Midbrain (tissue), 1 donor: ENCODE measurements at regions not wholly inside any gene's neighbourhood (a gene's known extent, or its start where the extent isn't known, plus 50 kb on each side); places are given as distances from the start of the nearest gene placed in this dataset.
A peak's percentile ranks its signal among the peaks of the same experiment; 100 is the strongest.

Source experiments
- DNase-seq: peaks from one replicate; lab custom pipeline; 2025; lab: John Stamatoyannopoulos, UW

DNA sequence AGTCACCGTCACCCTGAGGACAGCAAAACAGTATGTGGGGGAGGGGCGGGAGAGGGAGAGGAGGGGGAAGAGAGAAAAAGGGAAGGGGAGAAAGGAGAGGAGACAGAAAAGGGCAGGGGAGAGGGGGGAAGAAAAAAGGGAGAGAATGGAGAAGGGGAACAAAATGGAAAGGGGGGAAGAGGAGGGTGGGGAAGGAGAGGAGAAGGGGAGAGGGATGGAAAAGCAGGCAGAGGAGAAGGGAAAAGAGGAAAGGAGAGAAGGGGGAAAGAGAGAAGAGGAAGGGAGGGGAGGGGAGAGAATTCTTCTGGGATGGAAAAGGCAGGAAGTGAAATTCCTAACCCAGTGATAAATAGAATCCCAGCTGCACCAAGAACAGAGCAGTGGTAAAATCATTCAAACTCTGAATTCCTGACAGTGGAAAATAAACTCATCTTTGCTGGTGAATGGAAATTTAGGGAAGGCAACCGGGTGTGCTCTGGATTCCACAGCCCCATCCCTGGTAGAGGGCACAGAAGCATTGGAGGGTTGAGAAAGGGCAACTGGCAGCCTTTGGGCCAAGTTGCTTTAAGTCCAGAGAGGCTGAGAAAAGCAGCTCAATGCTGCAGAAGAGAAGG is 244.2 kb downstream of the BCOR start:
- DNase-seq = no peak

DNA sequence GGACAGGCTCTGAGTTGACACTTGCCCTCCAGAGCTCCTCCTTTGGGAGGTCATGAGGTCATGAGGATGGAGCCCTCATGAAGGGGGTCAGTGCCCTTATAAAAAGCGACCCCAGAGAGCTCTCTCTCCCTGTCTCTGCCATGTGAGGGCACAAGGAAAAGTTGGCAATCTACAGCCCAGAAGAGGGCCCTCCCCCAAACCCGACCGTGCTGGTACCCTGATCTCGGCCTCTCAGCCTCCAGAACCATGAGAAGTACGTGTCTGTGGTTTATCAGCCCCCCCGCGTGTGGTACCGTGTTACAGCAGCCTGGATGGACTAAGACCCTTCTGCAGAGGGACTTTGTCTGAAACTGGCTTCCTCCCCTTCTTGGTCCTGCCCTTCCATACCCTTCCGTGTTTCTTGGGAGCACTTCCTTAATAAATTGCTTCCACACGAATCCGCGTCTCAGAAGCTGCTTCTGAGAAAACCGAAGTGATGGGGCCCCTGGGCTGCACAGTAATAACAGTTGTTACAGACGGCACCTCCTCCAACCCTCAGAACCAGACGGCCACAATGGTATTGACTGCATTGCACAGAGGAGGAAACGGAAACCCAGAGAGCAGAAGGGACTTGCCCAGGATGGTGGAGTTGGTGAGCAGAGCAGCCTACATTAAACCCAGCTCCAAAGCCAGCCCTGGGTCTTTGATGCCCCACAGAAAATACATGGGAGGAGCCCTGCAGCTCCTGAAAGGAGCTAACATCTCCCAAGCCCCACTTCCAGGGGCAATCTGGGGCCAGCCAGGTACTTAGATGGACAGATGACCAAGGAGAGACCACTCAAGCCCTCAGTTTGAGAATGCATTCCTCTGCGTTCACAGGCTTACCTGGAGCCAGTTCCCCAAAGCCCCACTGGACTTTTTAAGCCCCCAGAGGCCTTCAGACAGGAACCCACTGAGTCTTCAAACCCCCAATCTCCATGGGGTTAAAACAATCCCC is 242.7 kb downstream of the BCOR start:
- no peak for DNase-seq

DNA sequence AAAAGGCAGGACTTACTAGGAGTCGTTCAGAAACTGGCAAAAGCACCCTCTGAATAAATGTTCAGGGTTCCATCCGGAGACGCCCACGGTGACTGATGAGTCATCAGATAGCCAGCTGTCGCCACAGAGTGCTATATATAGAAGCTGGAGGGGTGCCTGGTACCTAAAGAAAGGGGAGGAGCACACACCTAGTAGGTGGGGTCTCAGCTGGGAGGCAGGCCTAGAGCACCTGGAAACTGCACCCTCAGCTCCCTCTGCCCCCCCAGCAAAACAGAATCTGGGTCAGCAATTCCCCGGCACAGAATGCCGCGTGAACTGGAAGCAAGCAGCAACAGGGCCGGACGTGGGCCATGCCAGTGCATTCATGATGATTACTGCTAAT is 242.0 kb downstream of the BCOR start:
- DNase-seq = no peak

DNA sequence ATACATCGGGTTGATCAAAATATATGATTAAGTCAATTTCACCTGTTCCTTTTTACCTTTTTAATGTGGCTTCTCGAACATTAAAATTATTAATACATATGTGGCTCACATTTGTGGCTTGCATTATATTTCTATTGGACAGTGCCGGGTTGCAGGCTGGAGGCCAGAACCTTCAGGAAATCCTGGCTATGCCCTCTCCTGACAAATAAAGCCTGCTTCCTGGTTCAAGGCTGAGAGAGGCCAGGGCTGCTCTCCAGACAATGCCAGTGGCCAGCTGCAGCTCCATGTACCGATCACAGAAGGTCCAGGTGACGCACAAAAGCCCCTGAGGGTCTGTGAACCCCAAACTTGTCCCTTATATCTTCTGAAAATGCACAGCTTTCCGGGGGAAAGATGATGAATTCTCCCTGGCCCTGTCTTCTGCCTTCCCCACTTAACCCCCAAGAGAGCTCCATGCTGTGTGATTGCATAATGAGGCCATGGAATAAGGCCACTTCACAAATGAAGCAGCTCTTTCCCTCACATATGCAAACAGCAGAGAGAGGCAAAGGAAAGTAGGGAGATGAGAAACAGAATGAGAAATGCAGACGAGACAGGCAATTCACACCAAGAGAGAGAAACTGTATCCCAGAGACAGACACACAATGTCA is 241.2 kb downstream of the BCOR start:
- DNase-seq = no peak

DNA sequence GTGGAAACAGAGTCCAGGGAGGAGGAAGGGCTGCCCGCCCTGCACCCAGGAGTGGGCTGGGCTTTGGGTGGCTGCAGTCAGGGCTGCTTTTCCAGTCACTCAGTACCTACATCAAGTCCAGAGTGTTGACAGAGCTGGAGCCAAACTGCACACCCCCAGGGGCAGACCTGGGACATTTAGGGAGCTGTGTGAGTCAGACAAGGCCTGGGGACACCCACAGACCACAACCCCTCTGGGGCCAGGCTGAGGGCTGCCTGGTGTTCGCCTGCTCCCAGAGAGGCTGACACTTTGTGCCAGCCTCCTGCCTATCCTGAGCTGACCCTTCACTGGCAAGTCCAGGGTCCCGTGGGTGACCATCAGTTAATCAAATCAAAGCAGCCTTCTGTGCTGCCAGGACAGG is 240.0 kb downstream of the BCOR start:
- DNase-seq = no peak

DNA sequence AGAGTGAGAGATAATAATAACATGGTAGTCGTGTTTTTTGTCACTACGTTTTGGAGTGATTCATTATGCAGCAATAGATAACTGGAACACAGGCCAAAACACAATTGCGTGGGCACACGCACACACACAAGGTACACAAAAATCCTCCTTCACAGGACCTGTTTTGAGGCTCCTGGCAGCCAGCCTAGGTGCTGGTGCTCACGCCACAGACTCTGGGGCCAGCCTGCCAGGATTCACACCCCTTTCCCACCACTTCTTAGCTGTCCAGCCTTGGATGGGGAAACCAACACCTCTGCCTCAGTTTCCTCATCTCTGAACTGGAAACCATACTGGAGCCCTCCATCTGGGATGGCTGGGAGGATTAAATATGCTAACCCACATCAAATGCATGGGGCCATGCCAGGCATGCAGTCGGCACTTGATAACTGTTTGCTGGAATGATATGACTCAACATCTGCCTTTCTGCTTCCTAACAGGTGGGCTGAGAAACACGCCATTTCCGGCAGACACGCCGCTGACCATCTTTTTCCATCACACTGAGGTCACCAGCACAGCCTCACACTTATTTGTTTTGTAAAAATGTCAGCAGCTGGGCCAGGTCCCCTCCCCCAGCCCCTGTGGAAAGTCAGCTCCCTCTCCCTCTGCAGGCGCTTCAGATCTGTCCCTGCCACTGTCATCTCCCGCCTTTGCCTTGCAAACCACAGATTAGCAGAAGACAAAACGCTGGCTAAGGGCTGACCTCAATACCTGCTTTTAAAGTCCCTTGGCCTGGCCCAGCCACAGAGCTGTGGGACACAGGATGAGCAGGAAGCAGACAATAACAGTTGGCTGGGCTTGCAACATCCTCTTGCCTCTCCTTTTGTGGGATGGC is 237.5 kb downstream of the BCOR start:
- DNase-seq = no peak

DNA sequence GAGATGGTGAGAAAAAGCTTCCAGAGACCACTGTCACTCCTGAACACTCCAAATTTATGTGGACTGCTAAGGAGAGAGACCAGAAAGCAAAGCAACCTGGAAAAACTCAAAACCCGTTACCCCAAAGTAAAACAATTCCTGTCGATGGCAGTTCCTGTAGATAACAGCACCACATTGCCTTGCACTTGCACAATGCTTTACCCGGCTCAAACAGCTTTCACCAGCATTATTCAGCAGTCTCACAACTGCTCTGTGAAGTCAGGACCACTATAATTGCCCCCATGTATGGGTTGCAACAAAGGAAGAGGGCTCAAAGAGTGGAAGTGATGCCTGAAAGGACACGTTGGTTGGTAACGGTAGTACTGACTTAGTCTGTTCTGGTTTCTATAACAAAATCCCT is 234.8 kb downstream of the BCOR start:
- no peak for DNase-seq

DNA sequence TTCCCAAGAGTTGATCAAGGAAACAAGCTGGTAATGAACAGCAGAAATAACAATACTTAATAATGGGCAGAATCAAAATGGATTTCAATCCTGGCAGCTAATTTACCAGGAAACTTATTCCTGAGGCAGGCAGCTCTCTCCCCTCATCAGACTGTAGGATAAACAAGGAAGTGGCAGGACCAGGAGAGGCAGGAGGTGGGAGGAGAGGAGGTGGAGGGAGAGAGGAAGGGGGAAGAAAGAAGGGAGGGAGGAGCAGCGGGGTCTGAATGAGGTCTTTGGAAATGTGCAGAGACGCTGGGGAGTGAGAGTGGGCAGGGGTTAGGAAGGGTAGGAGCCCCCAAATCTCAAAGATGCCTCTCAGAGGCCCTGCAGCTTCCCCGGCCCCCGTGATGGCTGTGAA is 231.5 kb downstream of the BCOR start:
- no peak for DNase-seq

DNA sequence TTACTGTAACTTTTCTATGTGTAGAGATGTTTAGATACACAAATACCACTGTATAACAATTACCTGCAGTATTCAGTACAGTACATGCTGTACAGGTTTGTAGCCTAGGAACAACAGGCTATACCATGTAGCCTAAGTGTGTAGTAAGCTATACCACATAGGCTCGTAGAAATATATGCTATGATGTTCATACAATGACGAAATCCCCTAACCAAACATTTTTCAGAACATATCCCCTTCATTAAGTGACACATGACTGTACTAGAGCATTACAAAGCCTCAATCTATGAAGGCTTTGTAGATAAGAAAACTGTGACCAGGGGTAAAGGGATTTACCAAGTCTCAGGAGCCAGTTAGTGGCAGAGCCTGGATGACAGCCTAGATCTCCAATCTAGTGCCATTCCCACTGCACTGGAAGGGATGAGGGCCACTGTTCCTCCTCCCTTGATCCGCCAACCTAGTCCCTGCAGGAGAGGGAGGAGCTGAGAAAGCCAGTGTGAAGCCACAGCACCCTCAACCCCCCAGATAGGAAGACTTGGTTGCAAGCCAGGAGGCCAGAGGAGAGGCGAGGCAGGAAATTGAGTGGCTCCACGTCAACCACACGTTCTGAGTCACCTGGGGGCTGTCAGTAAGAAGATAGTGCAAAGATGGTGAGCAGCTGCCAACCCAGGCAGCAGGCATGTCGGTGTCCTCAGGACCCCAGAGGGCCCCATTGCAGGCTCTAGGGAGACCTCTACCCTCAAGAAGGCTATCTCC is 227.7 kb downstream of the BCOR start:
- DNase-seq = no peak

DNA sequence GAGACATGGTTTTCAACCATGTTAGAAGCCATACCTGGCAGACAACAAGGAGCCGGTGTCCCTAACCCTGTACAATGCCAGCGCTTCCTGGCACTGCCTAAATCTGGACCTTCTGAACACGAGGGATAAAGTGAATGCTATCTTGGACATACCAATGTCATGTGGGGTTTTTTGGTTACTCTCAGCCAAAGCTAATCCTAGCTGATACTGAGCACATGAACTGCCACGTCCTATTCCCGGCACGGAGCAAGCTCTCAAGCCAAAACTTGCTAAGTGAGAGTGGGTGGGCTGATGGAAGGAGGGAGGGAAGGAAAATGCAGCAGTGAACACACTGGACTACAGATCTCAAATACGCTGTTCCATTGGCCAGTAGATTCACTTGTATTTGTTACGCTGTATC is 226.1 kb downstream of the BCOR start:
- DNase-seq = no peak

DNA sequence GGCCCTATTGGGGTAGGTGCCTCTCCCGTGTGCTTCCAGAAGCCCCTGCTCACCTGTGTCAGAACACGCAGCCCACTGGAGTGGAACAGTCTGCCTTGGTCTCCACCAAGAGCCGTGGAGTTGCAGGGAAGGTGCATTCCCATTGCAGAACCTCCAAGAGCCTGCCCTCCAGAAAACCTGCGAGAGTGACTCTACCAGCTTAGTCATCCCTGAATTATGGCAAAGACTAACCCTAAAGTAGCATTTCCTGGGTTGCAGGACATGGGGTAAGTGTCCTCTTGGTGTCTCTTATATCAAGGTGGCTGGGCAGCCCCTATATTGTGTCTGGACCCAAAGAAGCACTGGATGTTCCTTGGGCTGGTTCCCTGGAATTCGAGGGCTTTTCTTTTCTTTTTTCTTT is 224.6 kb downstream of the BCOR start:
- DNase-seq = no peak

DNA sequence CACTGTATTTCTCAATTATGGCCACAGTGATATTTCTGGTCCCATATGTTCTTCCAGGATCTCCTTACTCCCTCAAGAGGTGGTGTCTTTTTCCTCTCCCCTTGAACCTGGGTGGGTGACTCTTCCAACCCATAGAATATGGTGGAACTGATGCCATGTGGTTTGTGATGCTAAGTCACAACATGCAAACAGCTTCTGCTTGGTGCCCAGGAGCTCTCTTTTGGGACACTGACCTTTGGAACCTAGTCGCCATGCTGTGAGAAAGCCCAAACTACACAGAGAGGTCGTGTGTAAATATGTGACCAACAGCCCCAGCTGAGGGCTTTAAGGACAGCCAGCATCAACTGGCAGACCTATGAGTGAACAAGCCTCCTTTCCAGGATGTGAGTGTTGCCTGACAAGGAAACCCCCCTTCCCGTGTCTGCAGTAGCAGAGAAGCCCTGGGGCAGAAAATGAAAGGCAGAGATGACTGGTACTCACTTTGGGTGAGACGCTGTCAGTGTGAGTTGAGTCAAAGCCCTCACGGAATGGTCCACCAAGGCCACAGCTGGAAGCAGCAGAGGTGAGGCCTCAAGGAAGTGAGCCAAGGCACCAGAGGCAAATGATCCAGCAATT is 223.4 kb downstream of the BCOR start:
- DNase-seq = no peak

DNA sequence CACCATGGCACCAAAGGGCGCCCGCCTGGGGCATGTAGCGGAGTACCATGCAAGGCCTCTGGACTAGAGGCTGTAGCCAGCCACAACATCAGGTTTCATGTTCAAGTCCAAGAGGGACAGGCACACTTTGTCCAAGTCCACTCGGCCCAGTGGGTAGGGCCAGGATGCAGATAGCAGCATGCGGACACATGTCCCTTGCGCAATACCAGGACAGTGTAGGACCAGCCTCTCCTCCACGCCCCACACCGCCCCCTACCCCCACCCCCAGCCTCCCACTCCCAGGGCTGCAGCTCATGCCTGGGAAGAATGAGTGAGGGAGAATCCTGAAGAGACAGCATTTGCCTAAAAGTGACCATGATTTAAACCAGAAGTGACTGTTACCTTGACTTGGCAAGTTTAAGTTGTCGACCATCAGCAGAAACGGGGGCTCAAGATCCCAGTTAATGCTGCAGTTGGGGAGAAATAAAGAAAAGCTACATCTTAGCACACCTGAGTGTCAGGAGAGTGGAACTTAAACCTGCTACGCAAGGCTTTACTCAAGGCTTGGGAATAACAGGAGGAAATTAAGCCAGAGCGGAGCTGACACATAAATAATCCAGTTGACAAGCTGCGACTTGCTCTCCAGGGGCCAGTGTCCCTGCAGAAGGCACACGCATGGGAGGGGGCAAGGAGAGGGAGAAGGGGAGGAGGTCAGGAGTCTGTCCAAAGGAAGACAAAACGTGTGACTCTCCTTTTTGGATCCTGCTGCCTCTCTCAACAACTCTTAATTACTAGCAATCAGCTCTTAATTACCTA is 221.7 kb downstream of the BCOR start:
- no peak for DNase-seq

DNA sequence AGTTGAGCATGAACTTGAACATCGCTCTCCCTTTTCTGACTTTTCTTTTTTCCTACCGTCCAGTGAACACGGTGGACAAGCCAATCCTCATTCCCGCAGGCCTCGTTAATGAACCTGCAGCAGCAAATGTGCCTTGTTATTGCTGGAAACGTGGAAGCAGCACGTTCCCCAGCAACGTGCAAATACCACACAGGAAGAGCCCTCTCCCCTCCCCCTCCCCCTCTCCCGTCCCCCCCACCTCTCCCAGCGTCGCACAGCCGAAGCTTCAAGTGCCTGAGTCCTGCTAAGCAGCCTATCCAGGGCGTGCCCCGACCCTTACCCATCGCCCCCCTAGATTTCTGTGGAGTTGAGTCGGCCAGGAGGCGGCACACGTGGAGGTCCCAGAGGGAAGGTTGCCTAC is 219.9 kb downstream of the BCOR start:
- no peak for DNase-seq

DNA sequence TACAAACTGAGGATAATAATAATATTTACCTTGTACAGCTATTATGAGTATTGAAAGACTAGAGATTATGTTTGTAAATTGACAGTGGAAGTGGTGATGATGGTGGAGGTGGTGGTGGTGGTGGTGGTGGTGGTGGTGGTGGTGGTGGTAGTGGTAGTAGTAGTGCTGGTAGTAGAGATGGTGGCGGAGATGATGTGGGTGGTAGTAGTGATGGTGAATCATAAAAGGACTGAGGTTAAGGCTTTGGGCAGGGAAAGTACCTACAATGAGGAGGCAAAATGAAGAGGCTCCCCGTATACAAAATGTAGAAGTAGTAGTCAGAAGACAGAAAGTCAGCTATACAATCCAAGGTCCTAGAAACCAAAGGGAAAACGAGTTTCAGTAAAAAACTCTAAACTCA is 214.1 kb downstream of the BCOR start:
- no peak for DNase-seq

DNA sequence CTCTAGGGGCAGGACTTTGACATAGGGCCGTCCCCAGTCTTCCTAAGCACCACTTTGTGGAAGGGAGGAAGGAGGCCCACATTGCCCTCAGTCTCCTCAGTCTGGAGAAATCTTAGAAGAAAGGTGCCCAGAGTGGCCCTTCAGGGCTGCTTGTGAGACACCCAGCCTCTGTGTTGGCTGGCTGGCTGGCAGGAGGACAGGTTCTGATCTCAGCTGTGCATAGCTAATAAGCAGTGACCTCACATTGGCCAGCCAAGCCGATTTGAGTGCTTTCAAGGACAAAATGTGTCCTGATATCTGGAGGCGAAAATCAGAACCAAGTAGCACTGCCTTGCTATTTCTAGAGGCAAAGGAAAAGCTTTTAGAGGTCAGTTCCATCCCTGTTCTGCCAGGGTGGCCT is 211.5 kb downstream of the BCOR start:
- no peak for DNase-seq

DNA sequence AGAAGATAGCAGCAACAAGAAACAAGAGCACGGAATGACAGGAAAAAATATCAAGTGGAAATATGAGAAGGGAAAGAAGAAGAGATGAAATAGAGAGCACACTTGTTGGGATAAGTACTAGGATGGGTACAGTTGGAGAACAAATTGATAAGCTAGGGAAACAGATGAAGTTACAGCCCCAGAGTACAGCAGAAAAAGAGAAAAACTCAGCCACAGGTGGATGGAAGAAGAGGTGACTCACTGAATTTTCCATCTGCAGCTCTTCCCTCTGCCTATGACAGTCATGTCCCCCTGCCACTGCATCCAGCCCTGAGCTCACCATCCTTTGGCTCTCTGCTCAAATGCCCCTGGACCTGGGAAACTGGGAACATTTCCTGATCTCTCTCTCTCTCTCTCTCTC is 209.0 kb downstream of the BCOR start:
- DNase-seq = no peak

DNA sequence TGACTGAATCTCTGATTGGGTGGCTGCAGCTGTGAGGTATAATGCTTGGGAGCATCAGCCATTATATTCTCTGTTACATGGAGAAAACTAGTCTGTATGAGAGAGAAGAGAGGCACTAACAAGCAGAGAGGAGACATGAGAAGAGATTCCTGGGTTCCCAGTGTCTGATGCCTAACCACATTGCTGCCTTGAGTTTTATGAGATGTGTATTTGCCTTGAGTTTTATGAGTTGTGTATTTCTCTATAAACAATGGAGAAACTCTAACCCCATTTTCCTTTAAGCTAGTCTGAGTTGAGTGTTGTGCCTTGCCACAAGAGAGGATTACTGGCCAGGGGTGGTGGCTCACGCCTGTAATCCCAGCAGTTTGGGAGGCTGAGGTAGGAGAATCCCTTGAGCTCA is 208.1 kb downstream of the BCOR start:
- DNase-seq = no peak

DNA sequence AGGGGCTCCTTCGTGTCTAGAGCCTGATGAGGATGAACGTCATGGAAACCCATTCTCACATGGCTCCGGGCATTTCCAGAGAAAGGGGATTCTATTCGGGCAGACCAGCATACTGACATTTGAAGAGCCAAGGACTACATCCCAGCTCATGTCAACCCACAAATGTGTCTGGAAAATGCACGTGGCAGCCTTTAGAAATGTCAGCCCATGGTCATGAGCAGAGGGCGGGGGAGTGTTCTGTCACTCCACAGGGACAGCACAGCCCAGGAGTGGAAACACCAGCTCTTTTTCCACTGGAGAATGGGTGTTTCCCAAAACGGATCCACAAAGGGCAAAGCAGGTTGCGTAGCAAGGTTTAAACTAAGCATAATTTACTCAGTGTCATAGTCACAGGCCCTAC is 207.0 kb downstream of the BCOR start:
- DNase-seq = no peak

DNA sequence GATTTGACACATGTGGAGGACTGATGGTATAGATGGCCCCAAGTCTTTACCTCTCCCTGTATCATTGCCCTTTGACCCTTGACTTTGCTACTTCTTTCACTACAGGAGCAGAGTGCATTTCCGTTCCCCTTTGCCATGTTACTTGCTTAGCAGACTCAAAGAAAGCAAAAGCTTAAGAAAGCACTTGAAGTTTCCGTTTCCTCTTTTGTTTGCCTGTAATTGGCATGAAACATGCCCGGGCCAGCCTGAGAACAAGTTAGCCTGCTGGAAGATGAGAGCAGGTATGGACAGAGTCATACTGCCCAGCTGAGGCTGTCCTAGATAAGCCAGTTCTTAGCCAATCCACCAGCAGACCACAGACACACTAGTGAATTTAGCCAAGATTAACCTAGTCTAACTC is 206.0 kb downstream of the BCOR start:
- peak; percentile 6 for DNase-seq
